Endothelial cell of umbilical vein (primary cell): ENCODE measurements at regions not wholly inside any gene's neighbourhood (a gene's known extent, or its start where the extent isn't known, plus 50 kb on each side); places are given as distances from the start of the nearest gene placed in this dataset.

Experiments used
- EZH2 ChIP-seq: IDR thresholded peaks from 2 replicates; pipeline ENCODE4 v1.6.1; 2012; ENCODE audit warnings: borderline replicate concordance, low read depth, mild to moderate bottlenecking, moderate library complexity, low read length, inconsistent platforms; ENCODE audit not compliant: severe bottlenecking
- GATA2 ChIP-seq: IDR thresholded peaks from 2 replicates; pipeline ENCODE4 v1.7.0; 2011; ENCODE audit warnings: low read depth, mild to moderate bottlenecking, moderate library complexity, mixed read lengths, low read length; ENCODE audit not compliant: insufficient read length, insufficient read depth
- JUN ChIP-seq: IDR thresholded peaks from 2 replicates; pipeline ENCODE4 v1.6.1; 2011; ENCODE audit warnings: borderline replicate concordance, low read depth; ENCODE audit not compliant: insufficient read length, insufficient read depth
- MAX ChIP-seq: IDR thresholded peaks from 2 replicates; pipeline ENCODE4 v1.6.1; 2011; ENCODE audit not compliant: insufficient read depth, insufficient read length
- POLR2A ChIP-seq: IDR thresholded peaks from 2 replicates; pipeline ENCODE4 v1.6.1; 2012; ENCODE audit warnings: low read depth, mild to moderate bottlenecking, control low read depth, low read length
- POLR2AphosphoS5 ChIP-seq: IDR thresholded peaks from 2 replicates; pipeline ENCODE4 v1.6.1; 2012; ENCODE audit warnings: low read depth, mild to moderate bottlenecking, control low read depth, low read length, moderate library complexity; ENCODE audit not compliant: insufficient read depth
- TF ChIP-seq, protein P1 (sequence below), 2 donors: IDR thresholded peaks; 1 replicate in 1 of 2; 2 replicates in 1 of 2; pipeline ENCODE4 v1.5.1; 2011; ENCODE audit warnings: low read length in 2 of 2, mild to moderate bottlenecking in 2 of 2, moderate library complexity in 2 of 2, control low read depth in 1 of 2, inconsistent platforms in 1 of 2, low read depth in 1 of 2; ENCODE audit not compliant: insufficient read depth in 1 of 2; ENCODE audit errors: extremely low read depth in 1 of 2

DNA sequence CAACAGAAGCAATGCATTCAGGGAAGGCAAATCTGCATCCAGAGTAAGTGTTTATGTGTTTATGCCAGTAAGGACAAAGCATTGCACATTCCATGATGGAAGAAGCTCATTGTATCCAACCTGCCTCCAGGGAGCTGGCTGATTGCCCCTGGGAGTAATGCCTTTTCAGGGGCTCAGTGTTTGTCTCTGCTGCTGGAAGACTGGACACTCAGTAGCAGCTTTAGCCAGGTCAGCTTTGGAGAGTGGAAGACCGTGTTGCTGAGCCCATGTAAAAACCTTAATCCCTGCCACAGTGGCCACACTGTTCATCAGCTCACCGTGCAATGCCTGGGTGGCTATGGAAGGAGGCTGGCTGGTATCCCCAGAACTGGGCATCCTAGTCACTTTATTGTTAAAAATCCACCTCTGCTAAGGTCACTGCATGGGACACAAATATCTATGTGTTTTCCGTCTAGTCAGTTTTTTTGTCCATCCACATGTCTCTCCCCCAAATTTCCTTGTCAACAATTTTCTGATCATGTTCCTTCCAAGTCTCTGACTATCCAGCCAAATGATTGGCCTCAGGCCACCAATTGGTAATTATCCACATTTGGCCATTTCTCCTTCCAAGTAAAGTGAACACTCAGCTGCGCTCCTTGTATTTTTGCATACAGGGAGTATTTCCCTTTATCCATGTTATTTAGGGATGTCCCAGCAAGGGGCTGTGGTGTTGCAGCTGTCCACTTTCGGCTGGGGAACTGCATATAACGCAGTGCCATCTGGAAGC lies 2044.5 kb upstream of the AGA start:
- TF ChIP-seq, protein P1, sequence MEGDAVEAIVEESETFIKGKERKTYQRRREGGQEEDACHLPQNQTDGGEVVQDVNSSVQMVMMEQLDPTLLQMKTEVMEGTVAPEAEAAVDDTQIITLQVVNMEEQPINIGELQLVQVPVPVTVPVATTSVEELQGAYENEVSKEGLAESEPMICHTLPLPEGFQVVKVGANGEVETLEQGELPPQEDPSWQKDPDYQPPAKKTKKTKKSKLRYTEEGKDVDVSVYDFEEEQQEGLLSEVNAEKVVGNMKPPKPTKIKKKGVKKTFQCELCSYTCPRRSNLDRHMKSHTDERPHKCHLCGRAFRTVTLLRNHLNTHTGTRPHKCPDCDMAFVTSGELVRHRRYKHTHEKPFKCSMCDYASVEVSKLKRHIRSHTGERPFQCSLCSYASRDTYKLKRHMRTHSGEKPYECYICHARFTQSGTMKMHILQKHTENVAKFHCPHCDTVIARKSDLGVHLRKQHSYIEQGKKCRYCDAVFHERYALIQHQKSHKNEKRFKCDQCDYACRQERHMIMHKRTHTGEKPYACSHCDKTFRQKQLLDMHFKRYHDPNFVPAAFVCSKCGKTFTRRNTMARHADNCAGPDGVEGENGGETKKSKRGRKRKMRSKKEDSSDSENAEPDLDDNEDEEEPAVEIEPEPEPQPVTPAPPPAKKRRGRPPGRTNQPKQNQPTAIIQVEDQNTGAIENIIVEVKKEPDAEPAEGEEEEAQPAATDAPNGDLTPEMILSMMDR (IDR thresholded peaks at IDR 0.05; ENCODE audit: extremely low read depth in 1 of 2, insufficient read depth in 1 of 2, low read depth in 1 of 2, low read length in 2 of 2): no peak
- no peak for TF ChIP-seq POLR2A
- TF ChIP-seq GATA2: no peak
- TF ChIP-seq EZH2: no peak
- TF ChIP-seq MAX: no peak
- no peak for TF ChIP-seq POLR2AphosphoS5
- TF ChIP-seq JUN: no peak
